HG03095 (cell line): ENCODE measurements at regions not wholly inside any gene's neighbourhood (a gene's known extent, or its start where the extent isn't known, plus 50 kb on each side); places are given as distances from the start of the nearest gene placed in this dataset.

ENCODE experiments used
- ATAC-seq: cut with Tn5 transposase; IDR thresholded peaks from one replicate; pipeline ENCODE4 v1.9.1; 2021; ENCODE audit warnings: moderate library complexity; ENCODE audit not compliant: unreplicated experiment

DNA sequence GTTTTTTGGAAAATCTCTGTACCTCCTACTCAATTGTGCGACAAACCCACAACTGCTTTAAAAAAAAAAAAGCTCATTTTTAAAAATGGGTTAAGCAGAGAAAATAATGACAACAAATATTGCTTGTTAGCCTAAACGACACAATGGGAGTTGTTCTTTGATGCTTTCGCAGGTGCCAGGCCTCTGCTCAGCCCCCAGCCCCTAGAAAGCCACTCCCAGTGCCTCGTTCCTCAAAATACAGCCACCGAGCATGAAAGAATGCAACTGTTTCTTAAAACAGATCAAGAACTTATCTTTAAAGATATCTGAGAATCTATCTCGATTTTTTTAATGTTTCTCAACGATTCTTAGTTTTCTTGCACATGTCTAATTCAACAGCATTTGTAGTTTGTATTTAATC lies 85.2 kb upstream of the PFKP start:
- no peak for ATAC-seq

DNA sequence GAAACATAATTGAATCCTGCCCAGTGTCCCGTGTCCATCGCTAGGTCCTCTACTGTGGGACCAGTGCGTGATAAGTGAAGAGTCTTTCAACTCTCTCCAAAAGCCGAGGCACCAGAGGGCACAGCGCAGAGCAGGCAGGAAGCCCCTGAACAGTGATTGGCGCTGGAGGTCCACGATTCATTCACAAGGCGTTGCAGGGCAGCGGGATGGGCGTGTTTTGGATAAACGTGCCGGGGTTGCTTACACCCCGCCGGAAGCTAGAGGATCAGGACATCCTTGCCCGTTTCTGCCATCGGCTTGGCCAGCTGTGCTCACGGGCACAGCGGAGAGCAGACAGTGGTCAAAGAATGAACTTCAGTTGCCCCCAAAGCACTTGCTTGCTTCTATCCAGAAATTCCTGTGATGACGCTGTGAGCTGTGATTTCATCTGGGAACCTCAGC lies 86.0 kb upstream of the PFKP start:
- ATAC-seq = no peak

DNA sequence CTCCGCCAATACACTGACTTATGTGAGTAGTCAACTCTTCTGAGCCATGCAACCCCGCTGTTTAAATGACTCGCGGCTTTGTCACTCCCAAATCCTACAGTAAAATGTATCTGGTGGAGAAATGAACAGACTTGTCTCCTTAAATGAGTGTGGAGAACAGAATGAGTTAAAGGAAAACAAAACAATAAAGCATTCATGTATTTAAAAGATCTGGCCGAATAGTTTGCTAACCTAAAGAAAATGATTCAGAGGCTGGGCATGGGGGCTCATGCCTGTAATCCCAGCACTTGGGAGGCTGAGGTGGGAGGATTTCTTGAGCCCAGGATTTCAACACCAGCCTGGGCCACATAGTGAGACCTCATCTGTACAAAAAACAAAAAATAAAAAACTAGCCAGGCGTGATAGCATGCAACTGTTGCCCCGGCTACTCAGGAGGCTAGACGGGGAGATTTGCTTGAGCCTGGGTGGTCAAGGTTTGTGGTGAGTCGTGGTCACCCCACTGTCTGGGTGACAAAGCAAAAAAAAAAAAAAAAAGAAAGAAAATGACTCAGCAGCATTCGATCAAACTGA lies 86.5 kb upstream of the PFKP start:
- ATAC-seq = no peak

DNA sequence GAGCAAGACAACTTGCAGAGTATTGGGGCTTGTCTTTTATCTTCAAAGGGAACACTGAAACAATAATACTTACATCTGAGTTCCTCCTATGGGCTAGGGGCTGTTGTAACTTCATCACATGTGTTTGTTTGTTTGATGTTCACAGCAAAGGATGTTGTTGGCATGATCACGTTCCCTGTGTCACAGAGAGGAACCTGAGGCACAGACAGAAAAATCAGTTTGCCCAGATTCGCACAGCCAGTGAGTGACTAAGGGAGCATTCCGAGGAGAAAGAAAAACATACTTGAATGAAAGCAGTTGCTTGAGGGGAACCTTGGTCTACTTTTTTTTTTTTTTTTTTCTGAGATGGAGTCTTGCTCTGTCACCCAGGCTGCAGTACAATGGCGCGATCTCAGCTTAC lies 87.2 kb upstream of the PFKP start:
- no peak for ATAC-seq

DNA sequence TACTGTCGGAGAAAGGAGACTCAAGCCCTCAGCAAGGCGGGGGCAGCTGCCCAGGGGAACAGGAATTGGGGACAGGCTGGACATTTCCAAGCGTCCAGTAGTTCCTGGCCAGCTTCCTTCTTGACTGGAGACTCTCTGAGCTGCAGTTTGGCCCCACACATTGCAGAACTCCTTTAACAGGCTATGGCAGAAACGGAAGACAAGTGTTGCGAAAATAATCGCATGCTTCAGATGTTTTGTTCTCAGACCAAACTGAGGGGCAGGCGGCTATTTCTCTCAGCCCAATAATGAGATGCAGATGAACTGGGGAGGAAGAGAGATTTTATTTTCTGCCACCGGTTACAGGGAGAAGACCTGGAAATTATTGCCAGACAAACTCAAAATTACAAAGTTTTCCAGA lies 88.0 kb upstream of the PFKP start:
- ATAC-seq = no peak

DNA sequence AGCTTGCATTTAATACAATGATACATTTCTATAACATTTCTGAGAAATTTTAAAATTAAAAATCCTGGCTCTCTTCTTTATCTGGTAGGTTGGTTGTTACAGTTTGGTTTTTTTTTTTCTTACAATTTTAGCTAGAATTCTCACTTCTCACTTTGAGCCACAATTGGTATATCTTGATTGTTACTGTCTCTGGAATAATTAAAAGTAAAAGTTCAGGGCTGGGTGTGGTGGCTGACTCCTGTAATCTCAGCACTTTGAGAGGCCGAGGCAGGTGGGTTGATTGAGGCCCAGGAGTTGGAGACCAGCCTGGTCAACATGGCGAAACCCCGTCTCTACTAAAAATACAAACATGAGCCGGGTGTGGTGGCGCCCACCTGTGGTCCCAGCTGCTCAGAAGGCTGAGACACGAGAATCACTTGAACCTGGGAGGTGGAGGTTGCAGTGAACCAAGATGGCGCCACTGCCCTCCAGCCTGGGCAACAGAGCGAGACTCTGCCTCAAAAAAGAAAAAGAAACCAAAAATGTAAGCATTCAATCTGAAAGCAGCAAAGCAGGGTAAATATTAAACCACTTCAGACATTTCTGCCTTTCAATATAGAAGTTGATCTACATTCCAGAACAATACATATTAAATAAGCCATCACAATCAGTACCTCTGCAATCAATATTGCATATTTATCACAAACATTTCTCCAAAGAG lies 88.6 kb upstream of the PFKP start:
- ATAC-seq = no peak

DNA sequence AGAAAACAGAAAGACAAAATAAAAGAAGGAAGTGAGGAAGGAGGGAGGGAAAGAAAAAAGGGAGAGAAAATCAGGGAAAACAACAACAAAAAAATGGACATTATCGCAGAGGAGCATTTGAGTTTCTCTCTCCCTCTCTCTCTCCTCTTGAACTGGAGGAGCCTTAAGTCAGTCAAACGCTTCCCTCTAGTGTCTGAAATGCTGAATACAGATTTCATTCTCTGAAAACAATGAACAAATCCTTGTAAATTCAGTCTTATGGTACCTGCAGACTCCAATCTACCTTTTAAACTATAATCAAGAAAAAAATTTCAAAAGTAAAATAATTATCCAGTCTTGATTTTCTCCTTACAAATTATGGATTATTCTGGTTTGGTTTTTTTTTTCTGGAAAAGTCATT lies 89.2 kb upstream of the PFKP start:
- ATAC-seq = no peak

DNA sequence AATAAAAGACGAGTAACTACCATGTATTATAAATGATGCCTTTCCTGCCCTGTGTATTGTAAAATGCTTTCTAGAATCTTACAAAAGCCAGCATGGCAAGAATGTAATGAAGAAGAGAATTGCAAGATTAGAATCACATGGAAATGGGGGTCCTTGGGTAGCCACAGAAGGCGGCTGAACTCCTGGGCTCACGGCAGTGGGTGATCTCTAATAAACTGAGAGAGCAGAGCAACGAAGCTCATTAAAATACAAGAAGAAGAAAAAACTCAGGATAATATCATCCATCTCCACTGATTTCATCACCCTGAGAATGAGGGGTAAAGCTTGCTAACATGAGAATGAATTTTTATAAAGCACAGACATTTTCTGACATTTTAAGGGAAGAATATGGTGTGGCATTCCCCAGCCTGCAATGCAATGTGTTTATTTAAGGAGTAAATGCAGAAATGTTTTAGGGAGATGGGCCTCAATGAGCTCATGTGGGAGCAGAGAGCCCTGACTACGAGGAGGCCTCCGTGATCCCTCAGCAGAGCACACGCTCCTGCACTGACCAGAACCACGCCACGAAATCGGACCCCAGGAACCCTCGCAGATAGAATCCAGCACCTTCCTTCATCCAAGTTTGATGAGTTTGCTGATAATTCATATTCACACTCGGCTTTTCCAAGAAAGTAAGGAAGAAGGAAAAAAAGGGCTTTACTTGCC lies 92.7 kb upstream of the PFKP start:
- ATAC-seq = no peak

DNA sequence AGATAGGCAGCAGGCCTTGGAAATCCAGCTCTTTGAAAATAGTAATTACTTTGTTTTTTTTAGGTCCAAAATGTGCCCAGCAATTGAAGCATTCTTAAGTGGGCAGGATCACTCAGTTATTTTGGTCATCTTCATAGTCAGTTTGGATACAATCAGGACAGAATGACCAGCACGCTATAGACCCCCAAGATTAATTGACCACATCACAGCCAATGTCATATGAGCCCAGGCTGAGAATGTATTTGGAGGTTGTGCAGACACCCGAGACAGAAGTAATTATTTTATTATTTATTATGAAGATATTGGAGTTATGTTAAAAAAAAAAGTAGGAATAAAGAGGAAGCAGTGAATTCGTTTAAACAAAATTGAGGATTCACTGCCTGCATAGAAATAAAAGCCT lies 93.3 kb upstream of the PFKP start:
- ATAC-seq = no peak

DNA sequence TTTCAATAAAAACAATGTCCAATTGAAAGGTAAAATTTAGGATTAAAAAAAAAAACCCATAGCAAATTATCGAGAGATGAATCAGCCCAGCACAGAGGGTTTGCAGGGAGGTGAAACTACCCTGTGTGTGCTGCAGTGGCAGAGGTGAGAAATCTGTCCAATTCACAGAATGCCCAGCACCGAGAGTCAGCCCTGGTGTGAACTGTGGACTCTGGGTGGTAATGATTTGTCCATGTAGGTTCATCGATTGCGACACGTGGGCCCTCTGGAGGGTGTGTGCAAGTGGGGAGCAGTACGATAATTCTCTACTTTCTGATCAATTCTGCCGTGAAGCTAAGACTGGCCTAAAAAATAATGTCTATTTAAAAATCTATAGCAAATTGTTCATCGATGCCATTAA lies 94.5 kb upstream of the PFKP start:
- no peak for ATAC-seq

DNA sequence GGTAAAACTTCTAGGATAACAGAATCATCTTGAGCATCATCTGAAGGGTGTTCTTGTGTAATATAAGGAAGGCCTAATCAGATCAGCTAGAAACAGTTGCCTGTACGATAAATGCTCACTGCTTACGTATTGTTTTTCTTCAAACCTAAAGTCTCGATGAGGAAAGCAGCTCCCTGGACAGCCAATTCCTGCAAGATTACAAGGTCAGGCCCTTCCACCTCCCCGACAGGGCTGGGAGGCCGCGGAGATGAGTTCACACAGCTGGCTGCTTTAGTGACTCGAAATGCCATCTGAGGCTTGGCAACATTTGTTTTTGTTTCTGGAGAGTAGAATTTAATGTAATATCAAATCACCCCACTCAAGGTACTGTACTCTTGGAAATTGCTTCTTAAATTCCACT lies 95.1 kb upstream of the PFKP start:
- ATAC-seq = no peak

DNA sequence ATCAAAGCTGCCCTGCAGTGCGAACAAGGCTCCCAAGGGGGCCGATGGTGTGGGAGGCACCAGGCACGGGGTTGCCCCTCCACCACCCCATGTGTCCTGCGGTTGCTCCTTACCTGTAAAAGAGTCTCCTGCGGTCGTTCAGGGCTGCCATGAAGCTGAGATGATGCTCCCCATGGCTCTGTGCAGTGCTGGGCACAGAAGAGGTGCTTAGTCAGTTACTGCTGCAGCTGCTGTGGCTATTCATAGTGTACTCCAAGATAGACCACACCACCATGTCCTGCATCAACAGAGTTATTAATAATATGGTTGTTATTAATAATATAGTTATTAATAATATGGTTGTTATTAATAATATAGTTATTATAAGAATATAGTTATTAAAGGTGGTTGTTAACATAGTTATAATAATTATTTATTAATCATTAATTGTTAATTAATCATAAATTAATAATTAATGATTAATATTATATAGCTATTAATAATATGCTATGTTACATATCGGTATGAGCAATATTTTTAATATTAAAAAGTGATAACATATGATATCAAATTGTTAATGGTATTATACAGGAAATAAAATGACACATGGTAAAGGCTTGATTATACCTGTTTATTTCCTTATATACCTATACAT lies 97.0 kb upstream of the PFKP start:
- ATAC-seq = no peak

DNA sequence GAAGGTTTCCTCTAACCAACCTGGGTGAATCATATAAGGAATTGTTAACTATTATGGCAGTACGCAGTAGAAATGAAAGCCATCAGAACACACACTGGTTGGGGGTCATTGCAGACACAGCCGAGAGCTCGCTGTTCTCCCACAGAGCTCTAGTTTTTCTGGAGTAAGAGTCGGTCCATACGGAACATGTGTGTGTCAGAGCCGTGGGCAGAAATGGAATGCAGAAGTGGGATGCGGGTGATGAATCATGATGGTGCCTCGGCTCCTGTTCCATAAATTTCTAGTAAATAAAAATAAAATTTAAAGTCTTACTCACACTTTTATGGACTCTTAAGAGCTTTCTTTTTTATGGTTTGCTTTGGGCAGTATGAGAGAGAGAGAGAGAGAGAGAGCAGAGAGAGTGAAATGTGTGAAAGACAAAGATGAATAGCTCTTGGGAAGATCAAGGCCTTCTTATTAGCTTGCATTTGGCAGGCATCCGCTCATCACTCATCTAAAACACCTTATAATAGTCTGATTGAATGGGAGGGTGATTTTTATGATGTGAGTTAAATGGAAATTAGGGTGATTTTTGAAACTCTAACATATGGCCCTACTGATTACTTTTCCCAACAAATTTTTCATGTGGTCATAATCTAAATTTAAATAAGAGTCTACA lies 98.8 kb upstream of the PFKP start:
- ATAC-seq = no peak

DNA sequence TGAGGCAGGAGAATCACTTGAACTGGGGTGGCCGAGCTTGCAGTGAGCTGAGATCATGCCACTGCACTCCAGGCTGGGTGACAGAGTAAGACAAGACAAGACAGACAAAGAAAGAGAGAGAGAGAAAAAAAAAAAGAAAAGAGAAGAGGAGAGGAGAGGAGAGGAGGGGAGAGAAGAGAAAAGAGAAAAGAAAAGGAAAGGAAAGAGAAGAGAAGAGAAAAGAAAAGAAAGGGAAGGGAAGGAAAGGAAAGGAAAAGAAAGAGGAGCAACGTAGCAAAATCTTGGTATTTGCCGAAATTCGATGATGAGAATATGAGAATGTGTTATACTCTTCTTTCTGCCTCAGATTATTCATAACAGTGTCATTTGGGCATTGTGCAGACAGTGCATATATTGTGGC lies 101.2 kb upstream of the PFKP start:
- no peak for ATAC-seq

DNA sequence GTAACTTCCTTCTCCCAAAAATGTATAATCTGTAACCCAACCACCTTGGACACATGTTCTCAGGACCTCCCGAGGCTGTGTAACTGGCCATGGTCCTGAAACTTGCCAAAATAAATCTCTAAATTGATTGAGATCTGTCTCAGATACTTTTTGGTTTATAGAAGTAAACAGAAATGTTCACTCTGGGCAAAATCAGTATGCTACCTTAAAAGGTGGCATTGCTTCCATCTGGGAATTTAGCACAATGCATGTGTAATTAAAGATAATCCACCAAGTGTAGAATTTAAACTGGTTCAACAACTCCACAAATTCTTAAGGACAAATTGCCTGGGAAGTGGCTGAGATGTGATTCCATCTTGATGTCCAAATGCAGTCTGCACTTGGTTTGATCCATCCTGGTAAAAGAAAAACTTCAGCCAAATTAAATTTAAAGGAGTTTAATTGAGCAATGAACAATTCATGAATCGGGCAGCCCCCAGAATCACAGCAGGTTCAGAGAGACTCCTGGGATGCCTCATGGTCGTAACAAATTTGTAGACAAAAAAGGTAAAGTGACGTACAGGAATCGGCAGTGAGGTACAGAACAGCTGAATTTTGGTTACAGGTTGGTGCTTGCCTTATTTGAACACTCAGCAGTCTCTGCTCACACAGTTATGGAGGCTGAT lies 102.6 kb upstream of the PFKP start:
- no peak for ATAC-seq

DNA sequence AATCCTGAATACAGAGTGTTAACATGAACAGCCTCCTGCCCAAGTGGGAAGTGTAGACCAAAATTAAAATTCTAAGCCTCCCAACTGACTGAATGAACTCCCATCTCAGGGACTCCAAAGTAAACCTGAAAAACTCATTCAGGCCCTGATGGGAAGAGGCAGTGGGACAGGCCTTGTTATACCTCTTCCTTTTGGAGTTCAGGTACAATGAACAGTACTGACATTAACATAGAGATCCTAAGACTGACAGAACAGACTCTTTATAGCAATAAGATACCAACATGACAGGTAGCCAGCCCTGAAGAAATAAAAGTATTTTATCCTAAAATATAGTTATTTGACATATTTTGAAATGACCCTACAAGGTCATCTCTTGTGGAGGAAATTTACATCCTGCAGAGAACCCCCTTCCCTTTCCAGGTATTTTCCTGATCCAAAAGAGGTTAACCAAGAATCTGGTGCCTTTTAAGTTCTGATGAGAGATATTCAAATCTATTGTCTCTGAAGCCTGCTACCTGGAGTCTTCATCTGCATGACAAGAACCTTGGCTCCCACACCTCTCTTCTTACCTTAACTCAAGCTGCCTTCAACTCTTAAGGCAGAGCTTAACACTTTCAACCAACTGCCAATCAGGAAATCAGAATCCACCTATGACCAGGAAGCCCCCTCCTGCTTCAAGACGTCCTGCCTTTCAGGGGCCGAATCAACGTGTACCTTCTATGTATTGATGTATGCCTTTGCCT lies 103.3 kb upstream of the PFKP start:
- ATAC-seq = no peak

DNA sequence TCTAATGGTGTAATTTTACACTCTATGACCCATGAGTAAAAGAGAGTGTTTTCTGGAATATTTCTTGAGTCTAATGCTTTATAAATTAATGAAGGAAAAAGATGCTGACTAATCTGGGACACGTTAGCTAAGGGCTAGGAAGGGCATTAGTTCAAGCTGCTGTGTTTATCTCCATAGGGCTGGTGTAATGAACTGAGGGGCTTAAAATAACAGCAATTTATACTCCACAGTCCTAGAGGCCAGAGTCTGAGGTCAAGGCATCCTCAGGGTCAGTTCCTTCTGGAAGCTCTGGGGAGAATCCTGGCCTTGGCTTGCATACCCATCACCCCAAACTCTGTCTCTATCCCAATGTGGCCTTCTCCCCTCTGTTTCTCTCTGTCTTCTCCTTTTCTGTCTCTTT lies 105.2 kb upstream of the PFKP start:
- no peak for ATAC-seq

DNA sequence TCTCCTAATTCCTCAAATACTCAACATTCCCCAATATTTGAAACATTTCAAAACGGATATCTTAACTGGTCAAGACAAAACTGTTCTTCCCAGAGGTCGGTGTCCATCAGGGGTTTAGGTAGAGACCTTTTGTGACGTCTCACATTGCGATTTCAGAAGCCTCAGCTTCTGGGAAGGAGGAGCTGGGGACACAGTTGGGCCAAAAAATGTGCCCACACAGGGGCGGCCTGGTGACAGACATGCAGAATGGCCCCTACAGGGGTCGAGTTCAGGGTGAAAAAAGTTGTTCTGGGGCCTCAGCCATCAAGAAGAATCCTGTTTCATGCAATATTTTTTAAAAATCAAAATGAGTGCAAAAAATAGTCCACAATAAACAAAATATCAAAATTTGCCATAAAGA lies 108.7 kb upstream of the PFKP start:
- ATAC-seq = no peak

DNA sequence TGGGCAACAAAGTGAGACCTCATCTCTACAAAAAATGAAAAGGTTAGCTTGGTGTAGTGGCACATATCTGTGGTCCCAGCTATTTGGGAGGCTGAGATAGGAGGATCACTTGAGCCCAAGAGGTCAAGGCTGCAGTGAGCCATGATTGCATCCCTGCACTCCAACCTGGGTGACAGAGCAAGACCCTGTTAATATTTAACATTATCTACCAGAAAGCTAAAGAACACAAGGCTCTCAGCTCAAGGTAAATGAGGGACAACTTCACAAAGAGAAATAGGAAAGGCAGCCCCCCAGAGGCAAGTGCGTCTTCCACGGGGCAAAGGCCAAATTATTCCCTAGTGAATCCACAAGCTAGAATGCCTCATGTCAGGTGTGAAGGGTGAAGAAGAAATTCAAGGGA lies 109.6 kb upstream of the PFKP start:
- no peak for ATAC-seq

DNA sequence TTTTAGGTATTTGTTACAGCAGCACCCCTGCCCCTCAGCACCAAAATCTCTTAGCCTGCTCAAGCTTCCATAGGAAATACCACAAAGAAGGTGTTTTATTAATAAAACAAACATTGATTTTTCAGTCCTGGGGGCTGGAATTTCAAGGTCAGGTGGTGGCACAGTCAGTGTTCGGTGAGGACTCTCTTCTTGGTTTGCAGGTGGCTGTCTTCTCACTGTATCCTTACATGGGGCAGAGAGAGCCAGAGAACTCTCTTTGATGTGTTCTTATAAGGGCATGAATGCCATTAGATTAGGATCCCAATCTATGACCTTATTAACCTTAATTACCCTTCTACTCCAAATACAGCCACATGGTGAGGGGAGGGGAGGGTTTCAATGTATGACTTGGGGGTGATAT lies 112.3 kb upstream of the PFKP start:
- no peak for ATAC-seq
